ENCODE measurements at regions not wholly inside any gene's neighbourhood (a gene's known extent, or its start where the extent isn't known, plus 50 kb on each side); places are given as distances from the start of the nearest gene placed in this dataset.

DNA sequence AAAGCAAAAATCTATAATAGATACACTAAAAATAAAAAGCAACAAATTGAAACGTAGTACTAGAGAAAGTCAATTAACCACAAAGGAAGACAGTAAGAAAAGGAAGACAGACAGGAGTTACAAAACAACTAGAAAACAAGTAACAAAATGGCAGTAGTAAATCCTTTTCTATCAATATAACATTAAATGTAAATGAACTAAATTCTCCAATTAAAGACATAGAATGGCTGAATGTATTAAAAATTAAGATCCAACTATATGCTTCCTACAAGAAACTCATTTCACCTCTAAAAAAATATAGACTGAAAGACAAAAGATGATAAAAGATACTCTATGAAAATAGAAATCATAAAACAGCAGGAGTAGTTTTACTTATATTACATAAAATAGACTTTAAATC lies 79.1 kb downstream of the CTH start:
- Histone ChIP-seq H3K4ac (replicated peaks; ENCODE audit: insufficient read length, low read depth, low read length) (no peak overlapping the region), H3K36me3 (ENCODE audit: control insufficient read depth in 2 of 4, insufficient read depth in 4 of 4, low read length in 3 of 4) (no peaks in the 10 kb centered on the region), H4K20me1 (replicated peaks in 1 of 2; ENCODE audit: control insufficient read depth in 1 of 2, insufficient read depth in 2 of 2, low read length in 2 of 2) (no peaks in the 10 kb centered on the region), H3K23ac (ENCODE audit: insufficient read length) (no peak overlapping the region), H3K18ac (ENCODE audit: extremely low read depth, low read length) (no peak overlapping the region), H3K14ac (ENCODE audit: insufficient read length) (no peak overlapping the region), H4K8ac (ENCODE audit: extremely low read depth, insufficient read depth, low read length) (no peak overlapping the region), H2AFZ (ENCODE audit: low read length) (no peak overlapping the region), H3K9ac (replicated peaks in 1 of 4; ENCODE audit: extremely low read depth in 1 of 4, low read depth in 3 of 4, low read length in 3 of 4) (no peak overlapping the region), H3K27ac (ENCODE audit: low read depth, low read length) (no peak overlapping the region), H3K4me3 (ENCODE audit: extremely low read depth in 1 of 4, insufficient read depth in 2 of 4, low read depth in 3 of 4, low read length in 4 of 4) (no peak overlapping the region), H4K91ac (replicated peaks; ENCODE audit: insufficient read length, low read length) (no peak overlapping the region), H3K56ac (replicated peaks; ENCODE audit: insufficient read length, low read depth, low read length) (no peak overlapping the region), H3K79me1 (ENCODE audit: low read depth, low read length) (no peaks in the 10 kb centered on the region), H2BK15ac (ENCODE audit: low read length) (no peak overlapping the region), H3K4me1 (replicated peaks in 1 of 4; ENCODE audit: control insufficient read depth in 3 of 4, insufficient read depth in 4 of 4, low read length in 3 of 4) (no peaks in the 10 kb centered on the region), H3K23me2 (ENCODE audit: low read depth, low read length) (no peaks in the 10 kb centered on the region; the same call in 1 of the 2 replicates), H2BK120ac (replicated peaks; ENCODE audit: low read depth, low read length) (no peak overlapping the region), H2BK20ac (ENCODE audit: low read length) (no peak overlapping the region), H3K9me3 (ENCODE audit: insufficient read depth in 2 of 2, low read depth in 1 of 2, low read length in 1 of 2) (no peaks in the 10 kb centered on the region), H2BK5ac (ENCODE audit: low read depth, low read length) (no peak overlapping the region), H3K27me3 (replicated peaks in 1 of 4; ENCODE audit: control insufficient read depth in 3 of 4, extremely low read depth in 1 of 4, insufficient read depth in 3 of 4, low read length in 3 of 4) (no peaks in the 10 kb centered on the region), H3K4me2 (ENCODE audit: insufficient read depth in 1 of 2, low read depth in 2 of 2, low read length in 2 of 2) (no peak overlapping the region), H2AK5ac (ENCODE audit: low read depth, low read length) (no peak overlapping the region), H2BK12ac (ENCODE audit: low read depth, low read length) (no peak overlapping the region), H3K79me2 (ENCODE audit: control insufficient read depth in 1 of 2, insufficient read depth in 2 of 2, low read length in 2 of 2) (no peaks in the 10 kb centered on the region), H4K5ac (ENCODE audit: insufficient read length, low read depth, low read length) (no peak overlapping the region)
- CTCF ChIA-PET (ENCODE audit: partially characterized antibody), result no interaction called here
- WGBS, 2 experiments (ENCODE audit: extremely low coverage in 1 of 2, insufficient coverage in 1 of 2, insufficient read length in 1 of 2, insufficient replicate concordance in 2 of 2, low coverage in 1 of 2, low lambda C conversion rate in 2 of 2, missing lambda C conversion rate in 1 of 2), result 76% methylated on average over 1 of the region's 1 CpG; no CpG with 5 or more reads in 1 of the 2 experiments
- POLR2A ChIA-PET (ENCODE audit: partially characterized antibody), result no interaction called here
- FAIRE-seq (no peak), DNase-seq (ENCODE audit: low read depth in 1 of 2, low spot score in 2 of 2) (no peak)
- TF ChIP-seq CBX8 (IDR thresholded peaks at IDR 0.05; ENCODE audit: borderline replicate concordance, low read depth, low read length) (no peak), NRF1 (IDR thresholded peaks at IDR 0.05; ENCODE audit: low read depth, low read length) (no peak), RFX5 (IDR thresholded peaks at IDR 0.05; ENCODE audit: borderline replicate concordance, low read depth, low read length) (no peak), RAD21 (IDR thresholded peaks at IDR 0.05 in 1 of 2, conservative IDR thresholded peaks at IDR 0.05 in 1 of 2; ENCODE audit: low read depth in 2 of 2, low read length in 2 of 2) (no peak), ZNF274 (IDR thresholded peaks at IDR 0.05; ENCODE audit: borderline replicate concordance, extremely low read depth, low read length) (no peak), CHD2 (IDR thresholded peaks at IDR 0.05; ENCODE audit: low read length) (no peak), BACH1 (IDR thresholded peaks at IDR 0.05; ENCODE audit: low read length) (no peak), SIN3A (conservative IDR thresholded peaks at IDR 0.05 in 1 of 2, IDR thresholded peaks at IDR 0.05 in 1 of 2; ENCODE audit: low read depth in 1 of 2, low read length in 2 of 2) (no peak), BRCA1 (IDR thresholded peaks at IDR 0.05; ENCODE audit: low read depth, low read length) (no peak)
